Ovary (tissue), 3 donors: ENCODE measurements at regions not wholly inside any gene's neighbourhood (a gene's known extent, or its start where the extent isn't known, plus 50 kb on each side); places are given as distances from the start of the nearest gene placed in this dataset.

Experiments
- CTCF ChIP-seq, 3 donors: fragments of 450-650 bp in 2 of 3; fragments of 200-600 bp in 1 of 3; IDR thresholded peaks; one replicate each; pipeline versions ENCODE4 v1.5.1 to v1.8.0; 2016 to 2022; ENCODE audit warnings: antibody characterized with exemption in 3 of 3, mild to moderate bottlenecking in 1 of 3
- POLR2A ChIP-seq: fragments of 450-650 bp; IDR thresholded peaks from one replicate; pipeline ENCODE4 v1.6.1; 2017; ENCODE audit warnings: antibody characterized with exemption, mild to moderate bottlenecking, moderate library complexity
- donor health status: DM: no; HTN: no; CAD: no.

GRCh38 chr4:152039023-152039481 lies 278.2 kb upstream of the GATB start:
- TF ChIP-seq CTCF (IDR thresholded peaks at IDR 0.05) (no peak), POLR2A (no peak)
